GM12892 (cell line): ENCODE measurements at regions not wholly inside any gene's neighbourhood (a gene's known extent, or its start where the extent isn't known, plus 50 kb on each side); places are given as distances from the start of the nearest gene placed in this dataset.

ENCODE experiments used
- POLR2A ChIP-seq: IDR thresholded peaks from 2 replicates; pipeline ENCODE4 v1.6.1; 2011; ENCODE audit warnings: low read depth, low read length, control low read depth
- POLR2AphosphoS5 ChIP-seq: IDR thresholded peaks from 2 replicates; pipeline ENCODE4 v1.6.1; 2011; ENCODE audit warnings: low read depth, low read length, control low read depth

DNA sequence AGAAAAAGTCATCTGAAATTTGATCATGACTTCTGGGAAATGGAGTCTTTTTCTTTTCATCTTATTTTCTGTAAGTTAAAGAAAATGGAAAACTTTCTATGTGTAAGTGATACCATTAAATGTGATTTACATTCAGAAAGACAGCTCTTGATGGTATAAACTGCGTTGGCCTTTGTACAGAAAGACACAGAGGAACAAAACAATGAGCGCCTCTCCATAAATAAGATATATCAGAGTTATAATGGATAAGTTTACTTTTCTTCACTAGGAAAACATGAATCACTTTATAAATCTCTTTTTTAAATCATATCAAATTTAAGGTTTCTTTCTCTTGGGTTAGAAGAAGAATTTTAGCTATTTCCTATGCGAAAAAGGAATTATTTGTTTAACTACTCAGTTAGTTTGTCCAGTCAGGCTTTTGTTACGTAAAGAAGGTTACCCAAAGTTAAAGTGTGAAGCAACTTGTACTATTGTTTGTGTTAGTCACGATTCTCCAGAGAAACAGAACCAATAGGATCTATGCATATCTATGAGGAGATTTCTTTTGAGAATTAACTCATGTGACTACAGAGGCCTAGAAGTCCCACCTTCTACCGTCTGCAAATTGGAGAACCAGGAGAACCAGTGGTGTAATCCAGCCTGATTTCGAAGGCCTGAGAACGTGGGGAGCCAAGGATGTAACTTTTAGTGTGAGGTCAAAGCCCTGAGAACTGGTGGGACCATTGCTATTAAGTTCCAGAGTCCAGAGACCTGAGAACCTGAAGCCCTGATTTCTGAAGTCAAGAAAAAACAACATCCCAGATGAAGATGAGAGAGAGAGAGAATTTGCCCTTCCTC lies 295.4 kb upstream of the KCNJ16 start:
- no peak for TF ChIP-seq POLR2A
- no peak for TF ChIP-seq POLR2AphosphoS5
